Fibroblast of lung (primary cell): ENCODE measurements at regions not wholly inside any gene's neighbourhood (a gene's known extent, or its start where the extent isn't known, plus 50 kb on each side); places are given as distances from the start of the nearest gene placed in this dataset.

Experiments used
- DNase-seq, 2 donors: peaks; one replicate each; pipeline versions ENCODE4 v3.0.0 to v3.0.0-alpha.2; 2010; ENCODE audit warnings: low read depth in 2 of 2
- H2AFZ ChIP-seq: 2 replicates; pipeline ENCODE4 v1.5.1; 2012; ENCODE audit warnings: low read length, control low read depth, inconsistent platforms
- H3K27ac ChIP-seq: 2 replicates; pipeline ENCODE4 v1.5.1; 2011; ENCODE audit warnings: low read length, control low read depth; ENCODE audit not compliant: insufficient read depth
- H3K27me3 ChIP-seq: 2 replicates; pipeline ENCODE4 v1.5.1; 2011; ENCODE audit warnings: mild to moderate bottlenecking, low read length; ENCODE audit not compliant: control insufficient read depth, insufficient read depth
- H3K36me3 ChIP-seq: 2 replicates; pipeline ENCODE4 v1.5.1; 2011; ENCODE audit warnings: low read length; ENCODE audit not compliant: control insufficient read depth, insufficient read depth
- H3K4me1 ChIP-seq: 2 replicates; pipeline ENCODE4 v1.5.1; 2011; ENCODE audit warnings: low read length; ENCODE audit not compliant: control insufficient read depth, insufficient read depth; ENCODE audit errors: extremely low read depth
- H3K4me2 ChIP-seq: 2 replicates; pipeline ENCODE4 v1.5.1; 2011; ENCODE audit warnings: low read length, control low read depth; ENCODE audit not compliant: insufficient read depth; ENCODE audit errors: extremely low read depth
- H3K4me3 ChIP-seq, 4 experiments: fragments of 200-600 bp in 1 of 4; sonication (generic) in 1 of 4; replicated peaks in 1 of 4; 2 replicates each; pipeline ENCODE4 v1.5.1; 2011 to 2016; ENCODE audit warnings: low read length in 4 of 4, low read depth in 3 of 4, mild to moderate bottlenecking in 3 of 4, control low read depth in 2 of 4, inconsistent platforms in 1 of 4, mixed read lengths in 1 of 4; ENCODE audit not compliant: insufficient read depth in 1 of 4; ENCODE audit errors: control extremely low read depth in 1 of 4
- H3K79me2 ChIP-seq: 2 replicates; pipeline ENCODE4 v1.5.1; 2012; ENCODE audit warnings: mild to moderate bottlenecking, low read length, inconsistent platforms; ENCODE audit not compliant: control insufficient read depth, insufficient read depth
- H3K9ac ChIP-seq: 2 replicates; pipeline ENCODE4 v1.5.1; 2011; ENCODE audit warnings: mild to moderate bottlenecking, low read length, control low read depth; ENCODE audit not compliant: insufficient read depth
- H3K9me3 ChIP-seq: 2 replicates; pipeline ENCODE4 v1.5.1; 2012; ENCODE audit warnings: low read depth, low read length; ENCODE audit not compliant: control insufficient read depth, insufficient read depth
- H4K20me1 ChIP-seq: 2 replicates; pipeline ENCODE4 v1.5.1; 2011; ENCODE audit warnings: low read length; ENCODE audit not compliant: control insufficient read depth, insufficient read depth; ENCODE audit errors: extremely low read depth
- EZH2 ChIP-seq: IDR thresholded peaks from 2 replicates; pipeline ENCODE4 v1.5.1; 2012; ENCODE audit warnings: low read length, control low read depth, mild to moderate bottlenecking; ENCODE audit errors: missing control alignments
- TF ChIP-seq, protein P1 (sequence below), 2 donors: IDR thresholded peaks in 1 of 2; conservative IDR thresholded peaks in 1 of 2; 1 replicate in 1 of 2; 2 replicates in 1 of 2; pipeline ENCODE4 v1.5.1; 2011 to 2012; ENCODE audit warnings: low read length in 2 of 2, control low read depth in 1 of 2, inconsistent platforms in 1 of 2, low read depth in 1 of 2, mild to moderate bottlenecking in 1 of 2

DNA sequence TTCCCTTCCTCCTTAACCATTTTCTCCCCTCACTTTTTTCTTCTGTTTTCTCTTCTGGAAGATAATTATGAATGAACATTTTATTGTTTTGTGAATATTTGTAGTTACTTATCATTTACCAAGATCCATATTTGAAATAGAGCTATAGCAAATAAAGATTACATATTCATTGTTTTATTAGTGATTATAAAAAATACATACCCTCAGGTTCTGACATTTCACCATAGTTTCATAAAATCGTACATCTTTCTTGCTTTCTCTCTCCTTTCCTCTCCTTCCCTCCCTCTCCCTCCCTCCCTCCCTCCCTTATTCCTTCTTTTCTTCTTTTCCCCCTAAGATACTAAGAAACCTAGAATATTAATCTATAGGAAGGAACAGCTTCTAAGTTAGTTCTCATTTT is 410.9 kb upstream of the GOLIM4 start:
- Histone ChIP-seq H3K4me2 (no peak overlapping the region), H3K79me2 (no peaks in the 10 kb centered on the region), H3K36me3 (no peaks in the 10 kb centered on the region), H3K4me3 (no peak overlapping the region), H3K27me3 (no peaks in the 10 kb centered on the region), H3K27ac (no peak overlapping the region), H3K9me3 (no peaks in the 10 kb centered on the region), H4K20me1 (no peaks in the 10 kb centered on the region), H3K9ac (no peak overlapping the region), H2AFZ (no peak overlapping the region), H3K4me1 (no peaks in the 10 kb centered on the region)
- DNase-seq: no peak
- TF ChIP-seq, protein P1, sequence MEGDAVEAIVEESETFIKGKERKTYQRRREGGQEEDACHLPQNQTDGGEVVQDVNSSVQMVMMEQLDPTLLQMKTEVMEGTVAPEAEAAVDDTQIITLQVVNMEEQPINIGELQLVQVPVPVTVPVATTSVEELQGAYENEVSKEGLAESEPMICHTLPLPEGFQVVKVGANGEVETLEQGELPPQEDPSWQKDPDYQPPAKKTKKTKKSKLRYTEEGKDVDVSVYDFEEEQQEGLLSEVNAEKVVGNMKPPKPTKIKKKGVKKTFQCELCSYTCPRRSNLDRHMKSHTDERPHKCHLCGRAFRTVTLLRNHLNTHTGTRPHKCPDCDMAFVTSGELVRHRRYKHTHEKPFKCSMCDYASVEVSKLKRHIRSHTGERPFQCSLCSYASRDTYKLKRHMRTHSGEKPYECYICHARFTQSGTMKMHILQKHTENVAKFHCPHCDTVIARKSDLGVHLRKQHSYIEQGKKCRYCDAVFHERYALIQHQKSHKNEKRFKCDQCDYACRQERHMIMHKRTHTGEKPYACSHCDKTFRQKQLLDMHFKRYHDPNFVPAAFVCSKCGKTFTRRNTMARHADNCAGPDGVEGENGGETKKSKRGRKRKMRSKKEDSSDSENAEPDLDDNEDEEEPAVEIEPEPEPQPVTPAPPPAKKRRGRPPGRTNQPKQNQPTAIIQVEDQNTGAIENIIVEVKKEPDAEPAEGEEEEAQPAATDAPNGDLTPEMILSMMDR (conservative IDR thresholded peaks at IDR 0.05 in 1 of 2, IDR thresholded peaks at IDR 0.05 in 1 of 2; ENCODE audit: low read depth in 1 of 2, low read length in 2 of 2): no peak
- no peak for TF ChIP-seq EZH2

DNA sequence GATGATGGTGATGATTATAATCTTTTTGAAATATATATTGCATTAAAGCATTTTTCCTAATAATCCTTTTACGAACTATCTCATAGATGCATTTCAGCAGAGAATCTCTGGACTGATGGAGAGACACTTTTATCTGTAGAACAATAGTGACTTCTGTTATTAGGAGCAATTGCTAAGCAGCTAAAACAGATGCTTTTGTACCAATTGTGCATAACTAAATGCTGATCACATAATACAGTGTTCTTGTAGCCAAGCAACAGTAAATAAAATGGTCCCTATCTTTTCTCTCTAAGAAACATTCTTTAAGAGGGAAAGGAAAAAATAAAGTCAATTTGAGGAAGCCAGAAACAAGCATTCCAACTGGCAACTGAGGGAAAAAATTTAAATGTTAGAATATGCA is 405.8 kb upstream of the GOLIM4 start:
- H3K79me2 ChIP-seq: no peaks in the 10 kb centered on the region
- TF ChIP-seq, protein P1 (conservative IDR thresholded peaks at IDR 0.05 in 1 of 2, IDR thresholded peaks at IDR 0.05 in 1 of 2; ENCODE audit: low read depth in 1 of 2, low read length in 2 of 2): no peak
- TF ChIP-seq EZH2: no peak
- H2AFZ ChIP-seq: no peak overlapping the region
- H3K27ac ChIP-seq: no peak overlapping the region
- no peaks in the 10 kb centered on the region for H3K9me3 ChIP-seq
- DNase-seq: no peak
- no peak overlapping the region for H3K4me3 ChIP-seq
- H3K27me3 ChIP-seq: no peaks in the 10 kb centered on the region
- H3K4me1 ChIP-seq: no peaks in the 10 kb centered on the region
- no peaks in the 10 kb centered on the region for H4K20me1 ChIP-seq
- no peak overlapping the region for H3K9ac ChIP-seq
- no peak overlapping the region for H3K4me2 ChIP-seq
- no peaks in the 10 kb centered on the region for H3K36me3 ChIP-seq

DNA sequence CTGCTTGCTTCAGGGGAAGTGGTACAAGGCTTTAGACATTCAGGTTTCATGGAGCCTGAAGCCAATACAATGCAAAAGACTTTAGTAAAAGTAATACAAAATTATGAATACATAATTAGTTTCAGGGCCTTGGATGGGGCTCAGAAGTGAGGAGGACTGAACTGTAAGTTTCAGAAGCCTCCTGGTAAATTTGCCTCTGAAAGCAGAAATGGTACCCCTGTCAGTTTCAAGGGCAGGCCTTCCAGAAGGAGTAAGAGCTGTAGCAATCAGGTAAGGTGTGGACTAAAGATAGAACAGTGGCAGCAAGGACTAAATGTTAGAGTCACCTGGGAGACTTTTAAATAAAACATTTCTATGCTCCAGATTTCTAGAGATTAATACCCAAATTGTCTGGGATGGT is 402.5 kb upstream of the GOLIM4 start:
- TF ChIP-seq, protein P1 (conservative IDR thresholded peaks at IDR 0.05 in 1 of 2, IDR thresholded peaks at IDR 0.05 in 1 of 2; ENCODE audit: low read depth in 1 of 2, low read length in 2 of 2): no peak
- TF ChIP-seq EZH2: no peak
- Histone ChIP-seq H3K4me2 (no peak overlapping the region), H3K36me3 (no peaks in the 10 kb centered on the region), H4K20me1 (no peaks in the 10 kb centered on the region), H3K4me3 (no peak overlapping the region), H3K27me3 (no peaks in the 10 kb centered on the region), H3K9ac (no peak overlapping the region), H3K9me3 (no peaks in the 10 kb centered on the region), H3K79me2 (no peaks in the 10 kb centered on the region), H3K27ac (no peak overlapping the region), H3K4me1 (no peaks in the 10 kb centered on the region), H2AFZ (no peak overlapping the region)
- no peak for DNase-seq
